ENCODE measurements at regions not wholly inside any gene's neighbourhood (a gene's known extent, or its start where the extent isn't known, plus 50 kb on each side); places are given as distances from the start of the nearest gene placed in this dataset.

DNA sequence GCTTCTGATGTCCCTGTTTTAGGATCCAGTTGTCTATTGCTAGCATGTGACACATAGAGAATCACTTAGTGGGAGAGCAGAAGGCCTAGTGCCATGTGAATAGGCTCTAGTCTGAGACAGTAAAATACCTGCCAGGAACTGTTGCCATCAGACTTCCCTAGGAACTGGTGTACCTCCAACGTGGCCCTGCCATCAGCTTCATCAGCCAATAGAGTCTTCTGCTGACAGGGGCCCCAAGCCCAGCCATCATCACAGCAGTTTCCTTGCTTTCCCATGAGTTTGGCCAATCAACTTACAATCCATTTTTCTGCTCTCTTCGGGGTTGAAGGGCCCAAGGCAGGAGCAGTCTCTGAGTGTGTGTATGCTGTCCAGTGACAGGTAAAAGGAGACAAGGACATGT is 128.4 kb upstream of the ADRA1B start:
- Histone ChIP-seq H3K4me1 (ENCODE audit: low read length) (no peaks in the 10 kb centered on the region), H3K4me2 (ENCODE audit: low read depth, low read length) (no peak overlapping the region), H2AFZ (ENCODE audit: low read length) (no peak overlapping the region), H3K27ac (ENCODE audit: low read length) (no peak overlapping the region), H3K9ac (ENCODE audit: low read length) (no peak overlapping the region), H3K9me3 (replicated peaks; ENCODE audit: insufficient read depth, low read length) (no peaks in the 10 kb centered on the region), H3F3A (ENCODE audit: insufficient read depth, low read length) (no peaks in the 10 kb centered on the region), H3K27me3 (replicated peaks; ENCODE audit: insufficient read depth, low read length) (no peaks in the 10 kb centered on the region), H3K9me2 (replicated peaks; ENCODE audit: insufficient read depth, low read length) (no peaks in the 10 kb centered on the region), H3K36me3 (replicated peaks; ENCODE audit: insufficient read depth, low read length) (no peaks in the 10 kb centered on the region), H4K20me1 (ENCODE audit: insufficient read depth, low read length) (no peaks in the 10 kb centered on the region), H3K4me3 (ENCODE audit: low read length) (no peak overlapping the region), H3K79me2 (ENCODE audit: low read length) (no peaks in the 10 kb centered on the region)
- DNase-seq = no peak
- TF ChIP-seq, protein P1, sequence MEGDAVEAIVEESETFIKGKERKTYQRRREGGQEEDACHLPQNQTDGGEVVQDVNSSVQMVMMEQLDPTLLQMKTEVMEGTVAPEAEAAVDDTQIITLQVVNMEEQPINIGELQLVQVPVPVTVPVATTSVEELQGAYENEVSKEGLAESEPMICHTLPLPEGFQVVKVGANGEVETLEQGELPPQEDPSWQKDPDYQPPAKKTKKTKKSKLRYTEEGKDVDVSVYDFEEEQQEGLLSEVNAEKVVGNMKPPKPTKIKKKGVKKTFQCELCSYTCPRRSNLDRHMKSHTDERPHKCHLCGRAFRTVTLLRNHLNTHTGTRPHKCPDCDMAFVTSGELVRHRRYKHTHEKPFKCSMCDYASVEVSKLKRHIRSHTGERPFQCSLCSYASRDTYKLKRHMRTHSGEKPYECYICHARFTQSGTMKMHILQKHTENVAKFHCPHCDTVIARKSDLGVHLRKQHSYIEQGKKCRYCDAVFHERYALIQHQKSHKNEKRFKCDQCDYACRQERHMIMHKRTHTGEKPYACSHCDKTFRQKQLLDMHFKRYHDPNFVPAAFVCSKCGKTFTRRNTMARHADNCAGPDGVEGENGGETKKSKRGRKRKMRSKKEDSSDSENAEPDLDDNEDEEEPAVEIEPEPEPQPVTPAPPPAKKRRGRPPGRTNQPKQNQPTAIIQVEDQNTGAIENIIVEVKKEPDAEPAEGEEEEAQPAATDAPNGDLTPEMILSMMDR (IDR thresholded peaks at IDR 0.05; ENCODE audit: low read length) = no peak
- TF ChIP-seq EZH2 (optimal IDR thresholded peaks at IDR 0.05; ENCODE audit: low read depth, low read length) = no peak
- TF ChIP-seq EZH2phosphoT487 (IDR thresholded peaks at IDR 0.05; ENCODE audit: low read length) = no peak

DNA sequence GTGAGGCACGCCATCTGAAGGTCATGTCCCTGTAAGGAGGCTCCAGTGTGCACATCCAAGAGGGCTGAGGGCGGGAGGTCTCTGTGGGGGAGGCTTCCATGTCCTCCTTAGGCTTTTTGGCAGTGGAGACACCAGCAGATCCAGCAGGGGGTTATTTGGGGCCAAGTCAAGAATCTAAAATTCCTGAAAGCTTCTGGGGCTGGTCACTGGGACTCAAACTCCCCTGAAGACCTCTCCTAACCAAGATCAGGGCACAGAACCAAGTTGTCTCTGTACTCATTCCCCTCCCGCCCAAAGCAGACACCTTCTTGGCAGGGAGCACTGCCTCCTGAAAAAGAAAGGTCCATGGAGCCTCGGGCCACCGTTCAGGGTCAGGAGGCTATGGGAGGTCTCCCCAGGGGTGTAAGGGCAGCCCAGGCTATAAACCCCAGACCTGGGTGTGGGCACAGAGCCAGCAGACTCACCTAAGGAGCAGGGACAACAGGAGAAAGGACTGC is 127.4 kb upstream of the ADRA1B start:
- Histone ChIP-seq H3K79me2 (ENCODE audit: low read length) (no peaks in the 10 kb centered on the region), H3K27ac (ENCODE audit: low read length) (no peak overlapping the region), H2AFZ (ENCODE audit: low read length) (no peak overlapping the region), H3F3A (ENCODE audit: insufficient read depth, low read length) (no peaks in the 10 kb centered on the region), H4K20me1 (ENCODE audit: insufficient read depth, low read length) (no peaks in the 10 kb centered on the region), H3K9ac (ENCODE audit: low read length) (no peak overlapping the region), H3K4me2 (ENCODE audit: low read depth, low read length) (no peak overlapping the region), H3K9me3 (replicated peaks; ENCODE audit: insufficient read depth, low read length) (no peaks in the 10 kb centered on the region), H3K27me3 (replicated peaks; ENCODE audit: insufficient read depth, low read length) (no peaks in the 10 kb centered on the region), H3K4me3 (ENCODE audit: low read length) (no peak overlapping the region), H3K9me2 (replicated peaks; ENCODE audit: insufficient read depth, low read length) (no peaks in the 10 kb centered on the region), H3K4me1 (ENCODE audit: low read length) (no peaks in the 10 kb centered on the region), H3K36me3 (replicated peaks; ENCODE audit: insufficient read depth, low read length) (no peaks in the 10 kb centered on the region)
- no peak for DNase-seq
- TF ChIP-seq EZH2phosphoT487 (IDR thresholded peaks at IDR 0.05; ENCODE audit: low read length) (no peak), EZH2 (optimal IDR thresholded peaks at IDR 0.05; ENCODE audit: low read depth, low read length) (no peak)
- TF ChIP-seq, protein P1 (IDR thresholded peaks at IDR 0.05; ENCODE audit: low read length) = no peak

DNA sequence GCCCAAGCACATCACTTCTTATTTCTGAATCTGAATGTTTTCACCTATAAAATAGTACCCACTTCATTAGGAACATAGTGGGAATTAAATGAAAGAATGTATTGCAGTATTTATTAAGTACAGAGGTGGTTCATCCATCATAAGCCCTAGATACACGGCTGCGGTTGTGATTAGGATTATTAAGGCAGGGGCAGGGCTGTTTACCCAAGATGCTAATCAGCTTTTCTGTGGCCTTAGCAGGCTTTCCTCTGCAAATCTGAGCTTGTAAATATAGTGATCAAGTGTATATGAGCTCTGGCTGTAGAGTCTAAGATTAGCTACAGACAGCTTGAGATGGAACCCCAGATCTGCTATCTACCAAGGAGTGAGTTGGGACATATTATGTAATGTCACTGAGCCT is 124.1 kb upstream of the ADRA1B start:
- Histone ChIP-seq H3K9me3 (replicated peaks; ENCODE audit: insufficient read depth, low read length) (no peaks in the 10 kb centered on the region), H3K4me2 (ENCODE audit: low read depth, low read length) (no peak overlapping the region), H3K9me2 (replicated peaks; ENCODE audit: insufficient read depth, low read length) (no peaks in the 10 kb centered on the region), H3K4me1 (ENCODE audit: low read length) (no peaks in the 10 kb centered on the region), H3F3A (ENCODE audit: insufficient read depth, low read length) (no peaks in the 10 kb centered on the region), H4K20me1 (ENCODE audit: insufficient read depth, low read length) (no peaks in the 10 kb centered on the region), H3K27me3 (replicated peaks; ENCODE audit: insufficient read depth, low read length) (no peaks in the 10 kb centered on the region), H2AFZ (ENCODE audit: low read length) (no peak overlapping the region), H3K4me3 (ENCODE audit: low read length) (no peak overlapping the region), H3K36me3 (replicated peaks; ENCODE audit: insufficient read depth, low read length) (no peaks in the 10 kb centered on the region), H3K9ac (ENCODE audit: low read length) (no peak overlapping the region), H3K27ac (ENCODE audit: low read length) (no peak overlapping the region), H3K79me2 (ENCODE audit: low read length) (no peaks in the 10 kb centered on the region)
- TF ChIP-seq EZH2phosphoT487 (IDR thresholded peaks at IDR 0.05; ENCODE audit: low read length) = no peak
- TF ChIP-seq EZH2 (optimal IDR thresholded peaks at IDR 0.05; ENCODE audit: low read depth, low read length) = no peak
- TF ChIP-seq, protein P1 (IDR thresholded peaks at IDR 0.05; ENCODE audit: low read length) = no peak
- no peak for DNase-seq
